Lung (tissue), 11 donors: ENCODE measurements at regions not wholly inside any gene's neighbourhood (a gene's known extent, or its start where the extent isn't known, plus 50 kb on each side); places are given as distances from the start of the nearest gene placed in this dataset.

Experiments used
- ATAC-seq: fragments of 200-7000 bp; cut with Tn5 transposase; one replicate; pipeline ENCODE4 v1.9.1; 2020; ENCODE audit warnings: moderate number of reproducible peaks; ENCODE audit not compliant: insufficient read depth, low FRiP score
- DNase-seq, 3 donors: peaks; one replicate each; pipeline ENCODE4 v3.0.0-alpha.2; 2013 to 2017
- H3K27ac ChIP-seq, 2 donors: one replicate each; pipeline ENCODE4 v1.5.1; 2013; ENCODE audit warnings: mild to moderate bottlenecking in 2 of 2, moderate library complexity in 2 of 2, control low read depth in 1 of 2, inconsistent platforms in 1 of 2, low read depth in 1 of 2, low read length in 1 of 2
- H3K27me3 ChIP-seq, 3 donors: one replicate each; pipeline ENCODE4 v1.5.1; 2013; ENCODE audit warnings: low read length in 2 of 3; ENCODE audit not compliant: control insufficient read depth in 3 of 3, insufficient read depth in 3 of 3
- H3K36me3 ChIP-seq, 4 donors: one replicate each; pipeline ENCODE4 v1.5.1; 2013; ENCODE audit warnings: low read length in 4 of 4, mild to moderate bottlenecking in 1 of 4, moderate library complexity in 1 of 4; ENCODE audit not compliant: control insufficient read depth in 4 of 4, insufficient read depth in 4 of 4
- H3K4me1 ChIP-seq, 5 donors: one replicate each; pipeline ENCODE4 v1.5.1; 2013; ENCODE audit warnings: low read length in 5 of 5, mild to moderate bottlenecking in 2 of 5, moderate library complexity in 1 of 5; ENCODE audit not compliant: control insufficient read depth in 5 of 5, insufficient read depth in 5 of 5
- H3K4me3 ChIP-seq: one replicate; pipeline ENCODE4 v1.5.1; 2013; ENCODE audit warnings: mild to moderate bottlenecking, control low read depth, moderate library complexity
- H3K9ac ChIP-seq, 2 donors: one replicate each; pipeline ENCODE4 v1.5.1; 2013; ENCODE audit warnings: low read length in 2 of 2, control low read depth in 1 of 2; ENCODE audit not compliant: insufficient read depth in 1 of 2
- H3K9me3 ChIP-seq, 4 donors: one replicate each; pipeline ENCODE4 v1.5.1; 2013; ENCODE audit warnings: low read length in 3 of 4, mild to moderate bottlenecking in 1 of 4, moderate library complexity in 1 of 4; ENCODE audit not compliant: control insufficient read depth in 4 of 4, insufficient read depth in 3 of 4
- CTCF ChIP-seq: IDR thresholded peaks from 2 replicates; pipeline ENCODE4 v1.5.1; 2012; ENCODE audit warnings: mild to moderate bottlenecking; ENCODE audit errors: control extremely low read depth, extremely low read depth
- WGBS, 2 donors: extraction: QIAGEN DNeasy Blood & Tissue Kit; methylation state at CpG; one replicate each; pipeline ENCODE4 v1.1.7; 2013; 5-methylcytosine and 5-hydroxymethylcytosine counted together
- donor health status: control.
- donor health status: control.
- donor health status: Bipolar disorder and iron deficiency.
- donor health status: healthy.
- donor health status: DM: yes; HTN: yes; CAD: no.

- no peak overlapping the region for H3K27ac ChIP-seq
- no peaks in the 10 kb centered on the region for H3K36me3 ChIP-seq
- H3K4me3 ChIP-seq: no peak overlapping the region
- no peaks in the 10 kb centered on the region for H3K9me3 ChIP-seq
- no peak for TF ChIP-seq CTCF
- no peak for DNase-seq
- H3K27me3 ChIP-seq: no peaks in the 10 kb centered on the region
- WGBS, 2 donors: 89 to 90% methylated on average over 4 of the region's 4 CpGs
- H3K9ac ChIP-seq: no peak overlapping the region
- no peak for ATAC-seq
- H3K4me1 ChIP-seq: no peaks in the 10 kb centered on the region
These were observed 187.3 kb downstream of the IPO8 start for GRCh38 chr12:30508205-30508967.

- Histone ChIP-seq H3K27me3 (no peaks in the 10 kb centered on the region), H3K27ac (no peak overlapping the region), H3K4me3 (no peak overlapping the region), H3K36me3 (no peaks in the 10 kb centered on the region), H3K4me1 (no peaks in the 10 kb centered on the region), H3K9ac (no peak overlapping the region), H3K9me3 (no peaks in the 10 kb centered on the region)
- no peak for DNase-seq
- no peak for TF ChIP-seq CTCF
- no peak for ATAC-seq
- WGBS, 2 donors: 86 to 89% methylated on average over 4 of the region's 4 CpGs
These were observed 188.1 kb downstream of the IPO8 start for GRCh38 chr12:30507576-30507975.

- H3K9me3 ChIP-seq: no peaks in the 10 kb centered on the region
- no peak overlapping the region for H3K27ac ChIP-seq
- H3K9ac ChIP-seq: no peak overlapping the region
- no peak for TF ChIP-seq CTCF
- H3K27me3 ChIP-seq: no peaks in the 10 kb centered on the region
- no peaks in the 10 kb centered on the region for H3K4me1 ChIP-seq
- WGBS, 2 donors: 80 to 81% methylated on average over 7 of the region's 7 CpGs
- ATAC-seq (no peak), DNase-seq (no peak)
- no peak overlapping the region for H3K4me3 ChIP-seq
- H3K36me3 ChIP-seq: no peaks in the 10 kb centered on the region
These were observed 189.3 kb downstream of the IPO8 start for GRCh38 chr12:30506411-30506810.

GRCh38 chr12:30501718-30502117 is 194.0 kb downstream of the IPO8 start:
- DNase-seq (no peak), ATAC-seq (no peak)
- 88 to 90% methylated on average over 2 of the region's 2 CpGs for WGBS, 2 donors
- Histone ChIP-seq H3K27me3 (no peaks in the 10 kb centered on the region), H3K9me3 (no peaks in the 10 kb centered on the region), H3K9ac (no peak overlapping the region), H3K36me3 (no peaks in the 10 kb centered on the region), H3K27ac (no peak overlapping the region), H3K4me3 (no peak overlapping the region), H3K4me1 (no peaks in the 10 kb centered on the region)
- no peak for TF ChIP-seq CTCF
